Heart left ventricle (tissue), 16 donors: ENCODE measurements at regions not wholly inside any gene's neighbourhood (a gene's known extent, or its start where the extent isn't known, plus 50 kb on each side); places are given as distances from the start of the nearest gene placed in this dataset.
A peak's percentile ranks its signal among the peaks of the same experiment; 100 is the strongest.
"Not testable (repeated sequence)": the region's sequence is repeated elsewhere in the genome, so short reads cannot be mapped to it uniquely, and the experiment has no call there.

ENCODE experiments used
- ATAC-seq, 4 donors: fragments of 200-7000 bp; cut with Tn5 transposase; one replicate each; pipeline ENCODE4 v1.9.1; 2020 to 2022; ENCODE audit warnings: moderate library complexity in 4 of 4, mild to moderate bottlenecking in 3 of 4, moderate number of reproducible peaks in 1 of 4
- DNase-seq, 5 donors: peaks; one replicate each; pipeline ENCODE4 v3.0.0-alpha.2; 2020
- H3K27ac ChIP-seq, 12 donors: fragments of 200-600 bp; sonication (generic) in 4 of 12; one replicate each; pipeline versions ENCODE4 v1.5.0 to v1.8.0; 2016 to 2022; ENCODE audit warnings: mild to moderate bottlenecking in 2 of 12
- H3K27me3 ChIP-seq, 9 donors: fragments of 200-600 bp; sonication (generic) in 2 of 9; one replicate each; pipeline versions ENCODE4 v1.5.1 to v1.8.0; 2016 to 2022; ENCODE audit warnings: mild to moderate bottlenecking in 3 of 9
- H3K36me3 ChIP-seq, 9 donors: fragments of 200-600 bp; sonication (generic) in 2 of 9; one replicate each; pipeline versions ENCODE4 v1.5.0 to v1.8.0; 2018 to 2022; ENCODE audit warnings: mild to moderate bottlenecking in 2 of 9
- H3K4me1 ChIP-seq, 12 donors: fragments of 200-600 bp; sonication (generic) in 4 of 12; one replicate each; pipeline versions ENCODE4 v1.5.0 to v1.8.0; 2016 to 2022; ENCODE audit warnings: mild to moderate bottlenecking in 3 of 12
- H3K4me3 ChIP-seq, 12 donors: fragments of 200-600 bp; sonication (generic) in 4 of 12; one replicate each; pipeline versions ENCODE4 v1.5.0 to v1.8.0; 2017 to 2022; ENCODE audit warnings: mild to moderate bottlenecking in 9 of 12, moderate library complexity in 4 of 12
- H3K9me3 ChIP-seq, 12 donors: fragments of 200-600 bp; sonication (generic) in 4 of 12; one replicate each; pipeline versions ENCODE4 v1.5.0 to v1.8.0; 2016 to 2022; ENCODE audit warnings: mild to moderate bottlenecking in 1 of 12
- POLR2A ChIP-seq, 2 donors: fragments of 450-650 bp; IDR thresholded peaks; one replicate each; pipeline ENCODE4 v1.6.1; 2017; ENCODE audit warnings: antibody characterized with exemption in 2 of 2, mild to moderate bottlenecking in 2 of 2, moderate library complexity in 2 of 2
- WGBS, 4 donors: extraction: QIAGEN DNeasy Blood & Tissue Kit in 2 of 4; methylation state at CpG; one replicate each; pipeline versions ENCODE4 v1.1.5 to v1.1.7; 2013 to 2018; 5-methylcytosine and 5-hydroxymethylcytosine counted together
- intact Hi-C, 10 donors: fragments of 100-400 bp; cut with DNase I; formaldehyde crosslinking; loops; one replicate each; pipeline versions ENCODE4 v1.11.1 to v1.14.2; 2022
- TF ChIP-seq, protein P1 (sequence below), 12 donors: fragments of 200-600 bp; sonication (generic) in 4 of 12; IDR thresholded peaks; one replicate each; pipeline versions ENCODE4 v1.5.0 to v1.8.0; 2018 to 2022; ENCODE audit warnings: antibody characterized with exemption in 12 of 12, mild to moderate bottlenecking in 5 of 12
- donor health status: ischemic (EF 13 %, LVEDD 7.1; RV severe dilation, severe dysfunction).
- donor health status: healthy with polysubstance abuse.
- donor health status: DM: no; HTN: yes; CAD: no.
- donor health status: DM: no; HTN: no; CAD: no.
- donor health status: ischemic (EF 25% LVEDD 6.9; RV normal size, moderate dysfunction).
- donor health status: ischemic (EF 25% LVEDD 5.7; RV mildly dilated, moderate dysfunction).
- donor health status: healthy.
- donor health status: DM: yes; HTN: yes; CAD: no.
- donor health status: ischemic (EF 35%, LVEDD 5.7; RV mildly dilated, moderate dysfunction).
- donor health status: nonischemic (EF 11% LVEDD 7.7; RV severe dilation, severe dysfunction).
- donor health status: DM: yes; HTN: yes; CAD: no.
- donor health status: PGD.
- donor health status: ischemic (EF 29% LVEDD 5.4; RV normal size, mild dysfunction).
- donor health status: nonischemic (EF 23%, LVEDD 6.1; RV moderate dilation, normal function).

DNA sequence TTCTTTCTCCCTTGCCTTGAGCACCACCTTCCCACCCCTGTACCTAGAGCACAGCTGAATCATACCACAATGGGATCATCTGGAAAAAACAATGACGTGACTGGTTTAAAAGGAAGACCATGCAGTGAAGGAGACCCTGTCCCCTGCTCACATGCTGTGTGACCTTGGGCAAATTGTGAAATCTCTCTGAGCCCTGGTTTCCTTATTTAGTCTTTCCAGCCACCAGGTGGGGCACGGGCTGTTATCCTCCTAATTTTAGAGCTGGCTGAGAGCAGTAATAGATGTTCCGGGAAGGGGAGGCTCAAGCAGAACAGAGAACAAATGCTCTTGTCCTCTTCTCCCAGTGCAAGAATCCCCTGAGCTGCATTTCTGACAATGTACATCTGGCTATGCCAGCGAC lies 198.3 kb downstream of the RPS24 start:
- peaks cover 0 to 10% (median 0%) of the 10 kb centered on the region in 12 donors for H3K4me1 ChIP-seq
- H3K9me3 ChIP-seq = peaks cover 0 to 2% (median 0%) of the 10 kb centered on the region in 12 donors
- peak in 2 of 5 donors; percentile 49 to 56 for DNase-seq
- peak; percentile 43 to 90 (median 74) for ATAC-seq
- TF ChIP-seq, protein P1, sequence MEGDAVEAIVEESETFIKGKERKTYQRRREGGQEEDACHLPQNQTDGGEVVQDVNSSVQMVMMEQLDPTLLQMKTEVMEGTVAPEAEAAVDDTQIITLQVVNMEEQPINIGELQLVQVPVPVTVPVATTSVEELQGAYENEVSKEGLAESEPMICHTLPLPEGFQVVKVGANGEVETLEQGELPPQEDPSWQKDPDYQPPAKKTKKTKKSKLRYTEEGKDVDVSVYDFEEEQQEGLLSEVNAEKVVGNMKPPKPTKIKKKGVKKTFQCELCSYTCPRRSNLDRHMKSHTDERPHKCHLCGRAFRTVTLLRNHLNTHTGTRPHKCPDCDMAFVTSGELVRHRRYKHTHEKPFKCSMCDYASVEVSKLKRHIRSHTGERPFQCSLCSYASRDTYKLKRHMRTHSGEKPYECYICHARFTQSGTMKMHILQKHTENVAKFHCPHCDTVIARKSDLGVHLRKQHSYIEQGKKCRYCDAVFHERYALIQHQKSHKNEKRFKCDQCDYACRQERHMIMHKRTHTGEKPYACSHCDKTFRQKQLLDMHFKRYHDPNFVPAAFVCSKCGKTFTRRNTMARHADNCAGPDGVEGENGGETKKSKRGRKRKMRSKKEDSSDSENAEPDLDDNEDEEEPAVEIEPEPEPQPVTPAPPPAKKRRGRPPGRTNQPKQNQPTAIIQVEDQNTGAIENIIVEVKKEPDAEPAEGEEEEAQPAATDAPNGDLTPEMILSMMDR (IDR thresholded peaks at IDR 0.05) = peak in 11 of 12 donors; percentile 6 to 49 (median 27)
- TF ChIP-seq POLR2A (IDR thresholded peaks at IDR 0.05) = no peak
- no peaks in the 10 kb centered on the region for H3K27me3 ChIP-seq
- H3K27ac ChIP-seq = no peak overlapping the region
- no peak overlapping the region for H3K4me3 ChIP-seq
- H3K36me3 ChIP-seq = no peaks in the 10 kb centered on the region
- intact Hi-C loops = no loop called here
- WGBS, 4 donors = 30 to 50% (median 46%) methylated on average over 4 of the region's 4 CpGs

DNA sequence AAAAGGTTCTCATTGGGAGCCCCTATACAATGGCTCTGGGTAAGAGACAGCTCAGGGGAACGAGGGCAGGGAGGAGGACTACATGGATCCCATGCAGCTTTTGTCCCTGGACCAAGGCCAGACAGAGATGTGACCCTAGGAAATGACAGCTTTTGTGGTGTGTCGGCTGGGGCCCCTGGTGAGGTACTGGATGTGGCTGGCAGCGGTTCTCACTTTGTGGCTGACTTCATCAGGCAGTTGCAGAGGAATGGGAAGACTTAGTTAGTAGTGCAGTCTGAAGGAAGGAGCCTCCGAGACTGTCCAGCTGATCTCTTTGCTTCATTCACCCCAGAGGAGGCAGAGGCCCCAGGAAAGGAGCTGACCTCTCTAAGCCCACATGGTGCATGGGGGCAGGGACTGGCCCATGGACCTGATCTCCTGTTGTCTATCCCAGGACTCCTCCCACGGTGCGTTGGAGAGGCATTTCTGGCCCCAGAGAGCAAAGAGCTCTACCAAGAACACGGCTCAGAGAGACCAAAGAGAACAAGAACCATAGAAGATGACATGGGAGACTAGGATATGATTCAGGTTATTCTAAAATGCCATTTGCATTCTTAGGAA lies 202.9 kb downstream of the RPS24 start:
- 77 to 88% (median 79%) methylated on average over 7 of the region's 7 CpGs for WGBS, 4 donors
- intact Hi-C loops = no loop called here
- ATAC-seq (no peak), DNase-seq (no peak)
- H3K9me3 ChIP-seq = peaks cover 0 to 2% (median 0%) of the 10 kb centered on the region in 12 donors
- H3K4me1 ChIP-seq = peaks cover 0 to 10% (median 0%) of the 10 kb centered on the region in 12 donors
- H3K4me3 ChIP-seq = no peak overlapping the region
- no peak overlapping the region for H3K27ac ChIP-seq
- no peaks in the 10 kb centered on the region for H3K36me3 ChIP-seq
- TF ChIP-seq, protein P1 (IDR thresholded peaks at IDR 0.05) = no peak
- TF ChIP-seq POLR2A (IDR thresholded peaks at IDR 0.05) = no peak
- H3K27me3 ChIP-seq = no peaks in the 10 kb centered on the region

DNA sequence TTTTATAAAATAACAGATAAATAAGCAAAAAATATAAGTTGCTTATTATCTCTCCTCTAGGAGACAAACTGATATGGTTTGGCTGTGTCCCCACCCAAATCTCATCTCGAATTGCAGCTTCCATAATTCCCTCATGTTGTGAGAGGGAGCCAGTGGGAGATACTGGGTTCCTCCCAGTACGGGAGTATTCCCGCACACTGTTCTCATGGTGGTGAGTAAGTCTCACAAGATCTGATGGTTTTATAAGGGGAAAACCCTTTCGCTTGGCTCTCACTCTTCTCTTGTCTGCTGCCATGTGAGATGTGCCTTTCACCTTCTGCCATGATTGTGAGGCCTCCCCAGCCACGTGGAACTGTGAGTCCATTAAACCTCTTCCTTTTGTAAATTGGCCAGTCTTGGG lies 204.3 kb downstream of the RPS24 start:
- H3K27me3 ChIP-seq, intact Hi-C loops, H3K27ac ChIP-seq, ATAC-seq, DNase-seq, H3K4me3 ChIP-seq, H3K4me1 ChIP-seq, H3K9me3 ChIP-seq, H3K36me3 ChIP-seq: not testable (repeated sequence)
- WGBS, 4 donors = 70 to 81% (median 73%) methylated on average over 5 of the region's 5 CpGs

DNA sequence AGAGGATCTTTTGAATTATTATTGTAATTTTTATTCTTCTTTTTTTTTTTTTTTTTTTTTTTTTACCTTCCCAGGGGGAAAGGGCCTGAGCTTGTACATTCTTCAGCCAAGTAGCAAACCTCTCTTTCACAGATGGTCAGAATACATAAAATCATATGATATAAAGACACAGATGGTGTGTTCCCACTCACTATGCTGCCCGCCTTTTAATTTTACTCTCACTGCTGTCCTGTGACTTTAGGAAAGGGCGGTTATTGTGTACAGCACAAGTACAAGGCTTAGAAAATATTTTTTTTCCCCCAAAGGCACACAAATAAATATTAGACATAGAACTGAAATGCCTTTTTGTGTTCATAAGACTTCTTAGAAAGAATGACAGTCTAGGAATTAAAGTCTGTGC lies 213.6 kb downstream of the RPS24 start:
- WGBS, 4 donors = 96 to 98% (median 97%) methylated on average over 2 of the region's 2 CpGs
- Histone ChIP-seq H3K27ac (no peak overlapping the region), H3K4me3 (no peak overlapping the region), H3K36me3 (no peaks in the 10 kb centered on the region), H3K4me1 (peaks cover 0 to 26% (median 0%) of the 10 kb centered on the region in 12 donors), H3K9me3 (peaks cover 0 to 6% (median 0%) of the 10 kb centered on the region in 12 donors), H3K27me3 (peaks cover 0 to 4% (median 0%) of the 10 kb centered on the region in 9 donors)
- TF ChIP-seq POLR2A (IDR thresholded peaks at IDR 0.05) = no peak
- TF ChIP-seq, protein P1 (IDR thresholded peaks at IDR 0.05) = no peak
- DNase-seq (no peak), ATAC-seq (no peak)
- intact Hi-C loops = loop anchor here in 1 of 10 donors (5.0 kb wide), 1 partner anchor 475 kb away; no protein-coding TSS in a partner anchor
